HG03097 (cell line): ENCODE measurements at regions not wholly inside any gene's neighbourhood (a gene's known extent, or its start where the extent isn't known, plus 50 kb on each side); places are given as distances from the start of the nearest gene placed in this dataset.
"Not testable (repeated sequence)": the region's sequence is repeated elsewhere in the genome, so short reads cannot be mapped to it uniquely, and the experiment has no call there.

Source experiments
- ATAC-seq: cut with Tn5 transposase; IDR thresholded peaks from one replicate; pipeline ENCODE4 v1.9.1; 2021; ENCODE audit not compliant: unreplicated experiment, low FRiP score

DNA sequence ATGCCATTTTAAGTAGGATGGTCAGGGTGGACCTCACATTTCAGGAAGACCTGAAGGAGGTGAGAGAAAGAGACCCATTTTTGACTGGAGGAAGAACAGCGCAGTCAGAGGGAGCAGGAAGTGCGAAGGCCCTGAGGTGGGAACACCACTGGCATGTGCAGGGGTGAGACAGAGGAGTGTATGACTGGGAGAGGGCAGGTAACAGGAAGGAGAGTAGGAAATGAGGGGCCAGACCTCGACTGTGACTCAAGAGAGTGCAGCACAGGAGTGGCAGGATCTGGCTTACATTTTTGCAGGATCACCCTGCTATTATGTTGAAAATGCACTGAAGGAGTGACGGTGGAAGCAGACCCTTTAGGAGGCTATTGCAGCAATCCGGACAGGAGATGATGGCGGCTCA, 117.7 kb upstream of the CDYL start:
- ATAC-seq = no peak

DNA sequence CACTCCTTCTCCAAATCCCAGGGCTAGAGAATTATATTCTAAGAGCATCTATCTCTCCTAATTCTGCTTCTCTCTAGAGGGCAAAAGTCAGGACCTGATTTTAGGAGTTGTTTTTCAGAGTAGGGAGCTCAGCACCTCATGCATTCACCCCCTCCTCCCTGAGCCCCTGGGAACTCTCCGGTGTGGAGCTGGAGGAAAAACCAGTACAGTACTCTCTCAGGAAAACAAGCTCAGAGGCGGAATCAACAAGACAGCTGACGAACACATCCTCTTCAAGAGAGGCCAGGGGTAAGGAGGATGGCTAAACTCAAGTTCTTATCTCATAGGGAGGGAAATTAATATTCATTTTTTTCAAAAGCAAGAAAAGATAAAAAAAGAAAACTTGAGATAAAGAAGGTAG, 120.1 kb upstream of the CDYL start:
- ATAC-seq = no peak

DNA sequence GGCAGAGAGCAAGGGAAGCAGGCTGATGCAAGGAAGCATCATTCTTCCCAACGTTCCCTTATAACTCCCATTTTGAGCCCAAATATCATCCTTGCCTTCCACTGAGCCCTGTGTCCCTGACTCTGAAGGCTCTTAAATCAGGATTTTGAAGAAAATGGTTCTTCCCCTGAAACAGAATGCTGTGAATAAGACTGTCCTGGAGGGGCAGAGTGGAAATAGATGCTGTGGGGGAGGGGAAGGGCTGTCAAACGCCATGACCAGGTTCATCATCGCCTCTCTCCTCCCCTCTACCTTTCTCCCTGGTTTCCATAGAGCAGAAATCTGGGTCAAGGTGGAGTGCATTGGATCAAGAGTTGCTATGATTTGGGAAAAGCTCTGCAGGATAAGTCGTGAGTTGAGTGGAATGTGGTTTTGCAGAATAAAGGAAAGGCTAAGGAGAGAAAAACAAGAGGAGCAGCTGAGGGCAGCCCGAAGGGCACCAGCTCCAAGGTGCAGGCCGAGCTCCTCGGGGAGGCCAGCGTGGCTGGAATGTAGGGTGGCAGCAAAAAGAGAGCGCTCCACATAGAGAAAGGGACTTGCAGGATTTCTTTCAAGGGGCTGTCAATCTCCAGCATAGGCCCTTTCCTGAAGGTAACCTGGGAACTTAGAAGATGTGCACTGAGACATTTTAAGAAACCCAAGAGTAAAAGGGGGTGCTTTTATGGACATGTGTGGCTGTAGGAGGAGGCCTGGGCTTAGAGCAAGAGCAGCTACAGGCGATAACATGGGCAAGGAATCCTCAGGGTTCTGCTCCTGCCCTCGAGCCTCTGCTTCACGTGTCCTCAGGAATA, 120.8 kb upstream of the CDYL start:
- no peak for ATAC-seq

DNA sequence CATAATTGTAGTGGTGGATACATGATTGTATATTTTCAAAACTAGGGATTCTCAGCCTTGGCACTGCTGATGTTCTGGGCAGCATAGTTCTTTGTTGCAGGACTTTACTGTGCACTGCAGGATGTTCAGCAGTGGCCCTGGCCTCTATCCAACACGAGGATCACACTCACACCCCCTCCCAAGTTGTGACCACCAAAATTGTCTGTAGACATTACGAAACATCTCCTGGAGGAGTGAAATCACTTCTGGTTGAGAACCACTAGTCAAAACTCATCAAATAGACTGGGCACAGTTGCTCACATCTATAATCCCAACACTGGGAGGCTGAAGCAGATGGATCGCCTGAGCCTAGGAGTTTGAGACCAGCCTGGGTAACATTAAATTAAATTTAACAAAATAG, 123.1 kb upstream of the CDYL start:
- no peak for ATAC-seq

DNA sequence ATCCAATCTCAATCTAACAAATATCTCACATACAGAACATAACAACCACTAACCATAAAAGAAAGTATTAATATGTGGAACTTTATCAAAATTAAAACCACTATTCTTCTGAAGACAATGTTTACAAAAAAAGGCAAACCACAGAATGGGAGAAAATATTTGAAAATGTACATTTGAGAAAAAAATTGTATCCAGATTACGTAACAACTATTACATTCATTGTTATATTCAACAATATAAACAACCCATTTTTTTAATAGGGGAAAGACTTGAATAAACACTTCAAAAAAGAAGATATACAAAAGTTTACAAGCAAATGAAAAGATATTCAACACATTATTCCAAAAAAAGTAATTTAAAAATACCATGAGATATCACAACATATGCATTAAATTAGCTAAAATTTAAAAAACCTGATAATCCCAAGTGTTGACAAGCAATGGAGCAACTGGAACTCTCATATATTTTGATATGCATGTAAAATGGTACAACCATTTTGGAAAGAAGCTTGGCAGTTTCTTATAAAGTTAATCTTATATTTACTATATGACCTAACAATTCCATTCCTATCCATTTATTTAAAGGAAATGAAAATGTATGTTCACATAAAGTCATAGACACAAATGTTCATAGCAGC, 124.3 kb upstream of the CDYL start:
- ATAC-seq = no peak

DNA sequence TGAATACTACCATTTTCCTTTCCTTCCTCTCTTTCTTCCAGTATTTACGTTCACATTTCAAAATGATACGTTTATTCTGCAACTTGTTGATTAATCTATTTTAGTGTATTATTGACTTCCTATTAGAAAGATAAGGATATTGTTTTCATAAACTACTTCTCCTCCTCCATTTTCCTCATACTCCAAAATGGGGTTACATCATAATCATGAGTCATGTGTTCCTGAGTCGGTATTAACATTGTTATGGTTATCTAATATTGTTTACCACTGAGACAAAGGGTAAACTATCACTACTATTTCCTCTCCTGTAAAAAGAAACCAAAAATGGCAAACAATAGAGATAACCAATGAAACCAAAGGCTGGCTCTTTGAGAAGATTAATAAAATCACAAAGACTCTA, 126.5 kb upstream of the CDYL start:
- ATAC-seq = no peak

DNA sequence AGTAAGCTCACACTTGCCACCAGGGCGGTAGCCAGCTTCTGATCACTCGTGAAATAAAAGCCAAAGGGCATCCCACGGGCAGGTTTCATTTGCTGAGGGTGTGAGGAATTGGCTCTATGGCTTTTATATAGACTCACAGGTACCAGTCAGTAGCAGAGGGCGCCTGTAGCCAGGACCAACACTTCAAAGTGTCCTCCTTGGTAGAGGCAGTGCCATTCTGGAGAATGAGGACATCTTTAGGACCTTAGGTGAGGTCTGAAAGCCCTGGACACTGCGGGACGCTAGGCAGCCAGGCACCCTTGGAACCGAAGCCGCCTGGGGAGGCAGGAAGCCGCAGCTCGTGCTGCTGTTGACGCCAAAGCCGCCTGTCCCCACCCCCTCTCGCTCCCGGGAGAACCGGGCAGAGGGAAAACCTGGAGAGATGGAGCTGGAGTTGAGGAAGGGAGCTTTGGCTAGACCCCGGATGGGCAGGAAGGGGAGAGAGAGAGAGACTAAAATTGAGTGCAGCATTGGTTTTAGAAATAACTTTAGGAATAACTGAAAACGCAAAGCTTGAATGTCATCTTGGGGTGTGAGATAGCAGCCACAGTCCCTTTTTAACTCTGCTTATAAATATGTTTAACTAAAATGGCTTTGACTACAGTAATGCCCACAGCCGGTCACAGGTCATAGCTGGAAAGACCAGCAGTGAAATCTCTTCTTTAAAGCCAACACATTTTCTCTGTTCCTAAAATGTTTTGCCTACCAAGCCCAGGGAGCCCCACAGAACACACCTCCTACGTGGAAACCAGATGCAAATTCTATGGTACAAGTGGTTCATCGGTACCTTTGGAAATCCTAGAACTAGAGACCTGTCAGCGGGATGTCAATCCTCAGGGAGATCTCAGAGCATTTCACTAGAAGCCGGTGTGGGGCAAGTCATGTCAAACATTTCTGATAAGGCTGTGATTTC, 128.5 kb upstream of the CDYL start:
- no peak for ATAC-seq

DNA sequence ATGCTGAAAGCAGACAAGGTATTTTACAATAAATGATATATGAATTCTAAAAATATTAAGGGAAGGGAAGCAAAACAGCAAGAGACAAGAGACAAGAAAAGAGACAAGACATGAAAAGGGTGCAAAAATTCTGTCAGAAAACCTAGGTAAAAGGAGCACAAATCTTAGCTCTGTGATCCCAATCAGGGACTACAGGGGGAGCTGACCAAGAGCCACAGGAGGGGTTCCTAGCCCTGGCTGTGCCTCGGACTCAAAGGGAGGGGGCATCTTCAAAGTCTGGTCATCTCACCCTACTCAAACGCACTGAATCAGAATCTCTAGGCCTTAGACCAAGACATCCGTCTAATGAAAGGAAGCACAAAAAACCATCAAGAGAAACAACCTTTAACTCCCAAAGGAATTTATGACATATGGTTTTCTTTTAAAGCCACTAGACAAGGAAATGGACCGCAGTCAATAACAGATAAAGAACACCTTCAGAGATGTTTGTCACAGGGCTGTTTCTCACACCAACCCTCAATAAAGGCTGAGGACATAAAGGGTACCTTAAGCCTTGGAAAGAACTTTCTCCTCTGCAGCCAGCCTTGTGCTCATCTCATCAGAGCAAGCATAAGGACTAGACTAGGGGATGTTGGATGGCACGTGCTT, 130.4 kb upstream of the CDYL start:
- no peak for ATAC-seq

DNA sequence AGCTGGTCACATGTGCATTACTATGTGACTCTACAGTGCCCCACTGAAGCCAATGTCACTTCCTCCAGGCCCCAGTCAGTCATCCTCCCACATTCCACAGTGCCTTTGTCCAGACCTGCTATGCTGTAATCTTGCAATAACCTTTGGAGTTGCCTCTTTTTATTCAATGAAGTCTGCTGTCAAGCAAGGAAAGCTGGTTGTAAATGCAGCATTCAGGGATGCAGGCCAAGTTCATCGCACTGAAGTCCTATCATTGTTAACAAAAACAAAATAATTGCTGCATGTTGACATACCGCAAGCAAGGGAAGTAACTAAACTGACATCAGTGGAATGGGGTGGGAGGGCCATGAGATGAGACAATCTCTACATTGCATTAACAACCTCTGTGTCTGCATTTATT, 131.2 kb upstream of the CDYL start:
- no peak for ATAC-seq

DNA sequence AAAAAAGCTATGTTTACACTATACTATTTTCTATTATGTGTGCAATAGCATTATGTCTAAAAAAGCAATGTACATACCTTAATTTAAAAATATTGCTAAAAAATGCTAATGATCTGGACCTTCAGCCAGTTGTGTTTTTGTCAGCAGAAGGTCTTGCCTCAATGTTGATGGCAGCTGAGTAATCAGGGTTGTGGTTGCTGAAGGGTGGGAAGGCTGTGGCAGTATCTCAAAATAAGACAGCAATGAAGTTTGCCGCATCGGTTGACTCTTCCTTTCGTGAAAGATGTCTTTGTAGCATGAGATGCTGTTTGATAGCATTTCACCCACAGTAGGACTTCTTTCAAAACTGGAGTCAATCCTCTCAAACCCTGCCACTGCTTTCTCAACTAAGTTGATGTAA, 134.7 kb upstream of the CDYL start:
- ATAC-seq = no peak

DNA sequence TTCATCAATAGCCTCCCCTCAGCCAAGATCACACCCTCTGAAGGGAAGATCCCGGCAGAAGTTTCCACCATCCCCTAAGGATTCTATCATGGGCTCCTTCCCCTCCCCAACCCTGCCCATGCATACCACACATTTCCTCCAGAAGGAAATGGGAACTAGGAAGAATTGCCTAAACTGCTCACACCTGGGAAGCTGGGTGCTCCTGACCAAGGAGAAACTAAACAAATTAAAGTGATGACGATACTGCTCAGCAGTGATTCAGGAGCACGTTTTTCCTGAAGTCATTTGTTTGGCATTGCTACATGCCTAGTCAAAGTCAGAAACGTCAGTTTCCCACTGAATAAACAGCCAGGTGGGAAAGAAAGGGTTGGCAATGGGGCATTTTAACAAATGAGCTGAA, 136.1 kb upstream of the CDYL start:
- ATAC-seq = no peak

DNA sequence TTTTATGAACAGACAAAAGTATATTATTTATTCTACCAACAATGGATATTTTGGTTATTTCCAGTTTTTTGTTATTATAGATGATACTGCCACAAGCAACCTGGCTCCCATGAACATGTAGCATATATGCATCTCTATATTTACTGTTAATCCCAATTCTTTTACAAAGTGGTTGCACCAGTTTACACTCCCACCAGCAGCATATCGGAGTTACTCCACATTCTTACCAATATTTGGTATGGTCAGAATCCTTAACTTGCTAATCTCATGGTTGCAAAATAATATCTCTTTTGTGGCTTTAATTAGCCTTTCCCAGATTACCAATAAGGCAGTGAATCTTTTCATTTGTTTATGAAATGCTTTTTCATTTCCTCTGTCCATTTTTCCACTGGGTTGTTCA, 137.6 kb upstream of the CDYL start:
- ATAC-seq = no peak

DNA sequence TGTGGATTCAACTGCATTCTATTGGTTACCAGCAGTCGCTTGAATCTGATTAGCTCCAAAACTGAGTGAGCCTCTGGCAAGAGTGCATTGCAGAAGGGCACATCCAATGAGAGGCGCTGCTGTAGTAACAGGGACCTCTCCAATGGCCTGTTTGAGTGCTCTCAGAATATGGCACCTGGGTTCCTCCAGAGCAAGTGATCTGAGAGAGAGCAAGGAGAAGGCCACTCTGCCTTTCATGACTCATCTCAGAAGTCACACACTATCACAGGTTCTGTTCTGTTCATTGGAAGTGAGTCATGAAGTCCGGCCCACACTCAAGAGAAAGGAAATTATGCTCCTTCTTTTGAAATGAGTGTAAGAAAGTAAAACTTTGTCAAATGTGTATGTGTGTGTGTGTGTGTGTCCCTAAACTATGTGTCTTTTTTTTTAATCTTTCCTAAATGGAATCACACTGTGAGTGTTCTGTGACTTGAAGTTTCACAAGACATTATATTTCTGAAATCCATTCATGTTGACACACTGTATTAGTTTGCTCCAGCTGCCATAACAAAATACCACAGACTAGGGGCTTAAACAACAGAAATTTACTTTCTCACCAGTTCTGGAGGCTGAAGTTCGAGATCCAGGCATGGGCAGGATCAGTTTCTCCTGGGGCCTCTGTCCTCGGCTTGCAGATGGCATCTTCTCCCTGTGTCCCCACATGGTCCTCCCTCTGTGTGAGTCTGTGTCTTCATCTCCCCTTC, 138.3 kb upstream of the CDYL start:
- no peak for ATAC-seq

DNA sequence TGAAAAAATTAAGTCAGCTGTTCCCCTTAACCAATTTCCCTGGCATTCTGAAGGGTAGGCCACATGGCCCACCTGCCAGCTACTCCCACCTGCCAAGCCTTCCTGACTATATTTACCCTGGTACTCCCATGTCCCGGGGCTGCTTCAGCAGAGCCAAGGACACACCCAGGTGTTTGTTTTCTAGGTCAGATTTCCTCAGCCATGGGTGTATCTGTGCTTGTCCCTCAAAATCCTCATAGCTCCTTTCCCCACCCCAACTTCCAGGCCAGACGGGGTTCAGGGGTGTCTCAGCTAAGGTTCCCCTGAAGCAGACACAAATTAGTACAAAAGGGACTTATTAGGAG, 139.4 kb upstream of the CDYL start:
- ATAC-seq = no peak

DNA sequence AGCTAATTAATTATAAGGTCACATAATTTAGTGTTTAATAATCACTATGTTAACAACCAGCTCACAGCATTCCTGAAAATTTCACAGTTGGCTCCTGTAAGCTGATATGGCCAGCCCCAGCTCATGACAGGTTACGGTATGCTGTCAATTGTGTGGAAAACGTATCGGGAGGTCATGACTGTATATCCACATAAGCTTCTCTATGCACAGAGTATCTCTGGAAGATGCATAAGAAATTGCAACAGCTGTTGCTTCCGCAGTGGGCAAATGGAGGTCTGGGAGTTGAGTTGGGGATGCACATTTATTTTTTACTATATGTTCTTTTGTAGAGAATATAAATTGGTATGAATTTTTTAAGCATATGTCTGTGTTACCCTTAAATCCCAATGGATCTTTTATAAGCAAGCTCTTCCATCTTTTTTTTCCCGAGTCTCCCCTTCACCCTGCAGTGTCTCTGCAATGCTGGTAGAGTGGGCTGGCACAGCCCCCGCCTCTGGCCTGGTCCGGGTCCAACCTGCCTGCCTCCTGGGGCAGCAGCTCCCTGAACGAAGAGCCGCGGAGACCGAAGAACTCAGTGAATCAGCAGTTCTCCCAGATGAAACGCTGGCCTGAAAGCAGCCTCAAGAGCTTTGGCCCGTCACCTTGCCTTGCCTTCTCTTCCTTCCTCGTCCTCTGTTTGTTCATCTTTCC, 139.9 kb upstream of the CDYL start:
- no peak for ATAC-seq

DNA sequence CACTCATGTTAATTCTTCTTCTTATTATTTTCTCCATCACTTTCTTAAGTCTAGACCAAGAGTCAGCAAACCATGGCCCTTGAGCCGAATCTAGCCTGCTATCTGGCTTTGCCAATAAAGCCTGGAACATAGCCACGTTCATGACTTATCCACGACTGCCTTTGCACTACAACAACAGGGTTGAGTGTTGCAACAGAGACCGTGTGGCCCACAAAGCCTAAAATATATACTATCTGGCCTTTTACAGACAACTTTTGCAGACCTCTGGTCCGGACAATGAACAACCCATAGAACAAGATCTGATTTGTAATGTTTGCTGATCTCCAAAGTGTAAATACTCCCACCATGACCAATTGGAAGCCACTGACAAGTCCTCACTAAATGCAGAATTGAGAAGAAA, 140.5 kb upstream of the CDYL start:
- ATAC-seq = no peak

DNA sequence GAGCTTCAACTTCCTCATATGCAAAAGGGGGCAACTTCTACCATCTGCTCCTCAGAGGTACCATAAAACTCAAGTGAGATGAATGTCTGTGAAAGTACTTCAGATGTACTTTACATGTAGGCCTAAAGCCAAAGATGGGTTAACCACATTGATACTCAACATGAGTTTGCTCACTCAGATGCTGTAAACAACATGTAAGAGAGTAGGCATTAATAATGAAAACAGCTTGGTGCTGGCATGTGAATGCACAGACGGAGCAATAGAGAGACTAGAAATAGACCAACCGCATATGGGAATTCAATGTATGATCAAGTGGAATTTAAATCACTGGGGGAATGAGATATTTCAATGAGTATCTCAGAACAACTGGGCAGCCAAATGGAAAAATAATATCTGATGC, 143.8 kb upstream of the CDYL start:
- no peak for ATAC-seq

DNA sequence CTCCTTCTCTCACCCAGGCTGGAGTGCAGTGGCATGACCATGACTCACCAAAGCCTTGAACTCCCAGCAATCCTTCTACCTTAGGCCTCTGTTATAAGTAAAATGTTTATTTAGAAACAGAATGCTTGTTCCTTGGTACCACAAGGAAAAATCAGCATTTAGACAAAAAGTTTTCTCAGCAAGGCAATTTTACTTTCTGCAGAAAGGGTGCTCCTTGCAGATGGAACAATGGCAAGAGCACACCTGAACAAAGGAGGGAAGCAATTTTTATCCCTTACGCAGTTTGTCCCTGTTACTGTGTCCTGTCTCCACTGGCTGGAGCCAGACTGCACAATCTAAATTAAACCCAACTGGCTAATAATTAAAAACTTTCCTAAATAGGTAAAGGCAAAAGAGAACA, 146.4 kb upstream of the CDYL start:
- ATAC-seq = not testable (repeated sequence)

DNA sequence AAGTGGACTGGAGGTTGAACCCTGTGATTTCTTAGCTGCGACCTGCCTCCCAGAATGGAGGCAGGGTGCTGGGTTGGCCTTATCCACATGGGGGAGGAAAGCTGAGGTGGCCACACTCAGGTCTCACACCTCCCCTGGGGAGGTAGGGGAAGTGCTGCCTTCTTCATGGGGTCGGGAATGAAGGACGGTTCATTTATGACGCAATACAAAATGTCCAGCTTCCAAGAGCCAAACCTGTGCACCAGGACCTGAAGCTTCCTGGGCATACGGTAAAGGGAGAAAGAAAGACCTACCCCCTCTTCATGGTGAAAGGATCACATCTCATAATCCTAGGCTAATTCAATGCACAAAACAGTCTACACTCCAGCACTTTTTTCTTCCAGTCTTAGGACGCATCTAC, 150.6 kb upstream of the CDYL start:
- no peak for ATAC-seq

DNA sequence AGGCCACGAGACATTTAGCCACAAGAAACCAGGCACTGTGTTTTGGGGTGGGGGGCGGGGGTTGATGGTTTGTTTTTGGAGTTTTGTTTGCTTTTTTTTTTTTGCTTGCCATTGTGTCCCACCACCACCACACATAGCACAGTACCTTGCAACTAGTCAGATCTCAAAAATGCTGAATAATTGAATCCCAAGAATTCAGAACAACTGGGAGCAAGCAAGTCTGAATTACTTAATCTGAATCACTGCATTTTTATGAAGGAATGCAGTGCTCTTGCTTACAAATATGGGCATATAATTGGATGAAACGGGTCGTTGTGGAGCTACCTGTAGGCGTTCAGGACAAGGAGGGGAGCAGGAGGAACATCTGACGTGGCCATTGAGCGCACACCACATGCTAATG, 151.5 kb upstream of the CDYL start:
- no peak for ATAC-seq
